Osteoblast (primary cell): ENCODE measurements at regions not wholly inside any gene's neighbourhood (a gene's known extent, or its start where the extent isn't known, plus 50 kb on each side); places are given as distances from the start of the nearest gene placed in this dataset.

ENCODE experiments used
- DNase-seq: peaks from one replicate; pipeline ENCODE4 v3.0.0; 2011; ENCODE audit warnings: low spot score, mixed read lengths; ENCODE audit not compliant: insufficient read length; ENCODE audit errors: missing footprints
- H2AFZ ChIP-seq: 2 replicates; pipeline ENCODE4 v1.6.0; 2011; ENCODE audit warnings: mild to moderate bottlenecking, low read length
- H3K27ac ChIP-seq: 2 replicates; pipeline ENCODE4 v1.5.1; 2011; ENCODE audit warnings: mild to moderate bottlenecking, low read depth, low read length, moderate library complexity
- H3K27me3 ChIP-seq: 2 replicates; pipeline ENCODE4 v1.6.0; 2012; ENCODE audit warnings: mild to moderate bottlenecking, control low read depth, inconsistent platforms, low read length, moderate library complexity; ENCODE audit not compliant: insufficient read depth
- H3K36me3 ChIP-seq: 2 replicates; pipeline ENCODE4 v1.5.1; 2011; ENCODE audit warnings: mild to moderate bottlenecking, low read length, control low read depth, moderate library complexity; ENCODE audit not compliant: insufficient read depth
- H3K4me1 ChIP-seq: 2 replicates; pipeline ENCODE4 v1.5.1; 2011; ENCODE audit warnings: mild to moderate bottlenecking, low read length, control low read depth, moderate library complexity; ENCODE audit not compliant: insufficient read depth
- H3K4me2 ChIP-seq: 2 replicates; pipeline ENCODE4 v1.6.0; 2011; ENCODE audit warnings: mild to moderate bottlenecking, low read length; ENCODE audit not compliant: insufficient read depth
- H3K4me3 ChIP-seq: fragments of 200-600 bp; sonication (generic); 3 replicates; pipeline ENCODE4 v1.5.1; 2012; ENCODE audit warnings: mild to moderate bottlenecking, low read length, inconsistent platforms; ENCODE audit not compliant: insufficient read depth
- H3K79me2 ChIP-seq: 2 replicates; pipeline ENCODE4 v1.6.0; 2012; ENCODE audit warnings: mild to moderate bottlenecking, low read length, control low read depth, inconsistent platforms; ENCODE audit not compliant: insufficient read depth
- H3K9me3 ChIP-seq: 2 replicates; pipeline ENCODE4 v1.5.1; 2011; ENCODE audit warnings: low read depth, low read length, control low read depth
- H4K20me1 ChIP-seq: 2 replicates; pipeline ENCODE4 v1.6.0; 2012; ENCODE audit warnings: mild to moderate bottlenecking, low read length, control low read depth; ENCODE audit not compliant: insufficient read depth
- TF ChIP-seq, protein P1 (sequence below): IDR thresholded peaks from 2 replicates; pipeline ENCODE4 v1.5.1; 2011; ENCODE audit warnings: mild to moderate bottlenecking, low read depth, low read length, moderate library complexity; ENCODE audit errors: extremely low read depth

DNA sequence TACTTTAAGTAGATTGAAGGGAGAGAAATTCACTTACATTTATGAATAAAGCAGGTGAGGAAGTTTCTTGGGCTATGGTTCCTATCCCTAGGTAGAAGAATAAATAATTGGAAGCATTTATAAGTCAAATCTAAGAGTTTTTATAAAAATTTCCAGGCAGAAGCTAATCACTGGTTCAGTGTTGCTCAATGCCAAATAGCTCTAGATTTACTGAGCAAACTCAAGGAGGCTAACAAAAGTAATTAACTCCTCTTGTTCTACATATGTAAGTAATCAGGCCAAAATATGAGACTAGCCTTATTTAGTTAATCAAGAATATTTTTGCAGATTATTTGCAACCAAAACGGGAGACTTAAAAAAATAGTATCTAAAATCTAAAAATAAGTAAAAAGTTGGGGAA, 472.3 kb downstream of the PLK2 start:
- Histone ChIP-seq H3K4me3 (no peak overlapping the region), H3K4me1 (peaks cover 12% of the 10 kb centered on the region), H3K79me2 (no peaks in the 10 kb centered on the region), H3K27me3 (no peaks in the 10 kb centered on the region), H3K4me2 (no peak overlapping the region), H3K36me3 (no peaks in the 10 kb centered on the region), H3K9me3 (no peaks in the 10 kb centered on the region), H4K20me1 (no peaks in the 10 kb centered on the region), H3K27ac (no peak overlapping the region), H2AFZ (no peak overlapping the region)
- no peak for DNase-seq
- TF ChIP-seq, protein P1, sequence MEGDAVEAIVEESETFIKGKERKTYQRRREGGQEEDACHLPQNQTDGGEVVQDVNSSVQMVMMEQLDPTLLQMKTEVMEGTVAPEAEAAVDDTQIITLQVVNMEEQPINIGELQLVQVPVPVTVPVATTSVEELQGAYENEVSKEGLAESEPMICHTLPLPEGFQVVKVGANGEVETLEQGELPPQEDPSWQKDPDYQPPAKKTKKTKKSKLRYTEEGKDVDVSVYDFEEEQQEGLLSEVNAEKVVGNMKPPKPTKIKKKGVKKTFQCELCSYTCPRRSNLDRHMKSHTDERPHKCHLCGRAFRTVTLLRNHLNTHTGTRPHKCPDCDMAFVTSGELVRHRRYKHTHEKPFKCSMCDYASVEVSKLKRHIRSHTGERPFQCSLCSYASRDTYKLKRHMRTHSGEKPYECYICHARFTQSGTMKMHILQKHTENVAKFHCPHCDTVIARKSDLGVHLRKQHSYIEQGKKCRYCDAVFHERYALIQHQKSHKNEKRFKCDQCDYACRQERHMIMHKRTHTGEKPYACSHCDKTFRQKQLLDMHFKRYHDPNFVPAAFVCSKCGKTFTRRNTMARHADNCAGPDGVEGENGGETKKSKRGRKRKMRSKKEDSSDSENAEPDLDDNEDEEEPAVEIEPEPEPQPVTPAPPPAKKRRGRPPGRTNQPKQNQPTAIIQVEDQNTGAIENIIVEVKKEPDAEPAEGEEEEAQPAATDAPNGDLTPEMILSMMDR, result no peak

DNA sequence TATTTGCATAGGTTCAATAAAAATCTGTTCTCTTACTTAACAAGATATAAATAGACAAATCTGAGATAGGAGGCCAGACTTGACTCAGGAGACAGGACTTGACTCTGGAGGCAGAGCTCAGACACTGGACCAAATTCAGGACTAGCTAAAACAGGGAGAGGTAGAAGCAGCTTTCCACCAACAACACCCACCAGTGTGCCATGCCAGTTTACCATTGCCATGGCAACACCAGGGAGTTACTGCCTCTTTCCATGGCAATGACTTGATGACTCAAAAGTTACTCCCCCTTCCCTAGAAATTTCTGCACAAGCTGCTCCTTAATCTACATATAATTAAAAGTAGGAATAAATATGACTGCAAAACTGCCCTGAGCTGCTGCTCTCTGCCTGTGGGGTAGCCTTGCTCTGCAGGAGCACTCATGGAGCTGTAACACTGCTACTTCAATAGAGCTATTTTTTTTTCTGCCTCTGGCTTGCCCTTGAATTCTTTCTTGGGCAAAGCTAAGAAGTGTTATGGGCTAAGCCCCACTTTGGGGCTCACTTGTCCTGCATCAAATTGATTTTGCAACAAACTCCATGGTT, 473.0 kb downstream of the PLK2 start:
- peaks cover 12% of the 10 kb centered on the region for H3K4me1 ChIP-seq
- H3K36me3 ChIP-seq, result no peaks in the 10 kb centered on the region
- H2AFZ ChIP-seq, result no peak overlapping the region
- H4K20me1 ChIP-seq, result no peaks in the 10 kb centered on the region
- no peaks in the 10 kb centered on the region for H3K27me3 ChIP-seq
- DNase-seq, result no peak
- no peaks in the 10 kb centered on the region for H3K9me3 ChIP-seq
- H3K79me2 ChIP-seq, result no peaks in the 10 kb centered on the region
- TF ChIP-seq, protein P1, result no peak
- no peak overlapping the region for H3K4me3 ChIP-seq
- no peak overlapping the region for H3K27ac ChIP-seq
- H3K4me2 ChIP-seq, result no peak overlapping the region

DNA sequence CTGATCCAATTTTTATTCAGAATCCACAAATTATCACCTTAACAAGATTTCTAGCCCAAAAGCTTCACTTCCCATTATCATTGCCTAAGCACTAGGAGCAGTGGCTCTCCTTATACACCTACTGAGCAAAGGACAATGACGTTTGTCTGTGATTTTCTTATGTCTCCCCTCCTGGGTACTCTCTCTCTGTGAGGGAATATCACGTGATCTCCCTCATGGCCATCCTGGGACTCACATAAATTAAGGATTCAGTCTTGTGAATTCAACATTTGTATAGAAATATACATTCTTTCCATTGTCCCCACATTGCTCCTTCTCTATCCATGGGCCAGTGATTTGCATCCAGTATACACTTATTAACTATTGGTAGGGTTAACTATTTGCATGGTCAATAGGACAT, 476.5 kb downstream of the PLK2 start:
- no peak for DNase-seq
- Histone ChIP-seq H3K9me3 (no peaks in the 10 kb centered on the region), H3K27me3 (no peaks in the 10 kb centered on the region), H3K4me2 (no peak overlapping the region), H2AFZ (no peak overlapping the region), H3K27ac (no peak overlapping the region), H4K20me1 (no peaks in the 10 kb centered on the region), H3K4me1 (peaks cover 8% of the 10 kb centered on the region), H3K79me2 (no peaks in the 10 kb centered on the region), H3K36me3 (no peaks in the 10 kb centered on the region), H3K4me3 (no peak overlapping the region)
- TF ChIP-seq, protein P1, result no peak

DNA sequence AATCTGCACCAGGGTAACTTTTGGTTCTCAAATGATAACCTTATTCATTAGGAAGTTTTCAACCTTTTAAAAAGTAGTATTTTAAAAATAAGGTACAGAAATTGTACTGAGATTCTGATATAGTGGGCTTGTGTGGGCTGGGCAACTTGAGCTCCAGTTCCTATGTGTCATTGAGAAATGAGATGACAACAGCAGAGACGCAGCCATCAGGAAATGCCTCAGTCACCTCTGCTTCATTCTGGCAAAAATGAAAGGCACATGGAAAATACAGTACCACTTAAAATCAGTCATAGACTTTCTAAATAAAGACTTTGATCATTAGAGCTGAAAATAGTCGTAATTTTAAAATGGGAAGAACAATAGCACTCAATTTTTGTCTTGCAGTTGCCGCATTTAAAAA, 480.2 kb downstream of the PLK2 start:
- TF ChIP-seq, protein P1, result no peak
- Histone ChIP-seq H4K20me1 (no peaks in the 10 kb centered on the region), H3K79me2 (no peaks in the 10 kb centered on the region), H2AFZ (no peak overlapping the region), H3K27ac (no peak overlapping the region), H3K27me3 (no peaks in the 10 kb centered on the region), H3K4me2 (no peak overlapping the region), H3K4me3 (no peak overlapping the region), H3K9me3 (no peaks in the 10 kb centered on the region), H3K4me1 (no peaks in the 10 kb centered on the region), H3K36me3 (no peaks in the 10 kb centered on the region)
- DNase-seq, result no peak
